ENCODE measurements at regions not wholly inside any gene's neighbourhood (a gene's known extent, or its start where the extent isn't known, plus 50 kb on each side); places are given as distances from the start of the nearest gene placed in this dataset.
A peak's percentile ranks its signal among the peaks of the same experiment; 100 is the strongest.
"Not testable (repeated sequence)": the region's sequence is repeated elsewhere in the genome, so short reads cannot be mapped to it uniquely, and the experiment has no call there.

GRCh38 chr17:13118311-13118710, 100.5 kb upstream of the ELAC2 start:
- Mint-ChIP-seq H3K27me3 (peaks cover 26% of the 10 kb centered on the region), H3K4me1 (no peaks in the 10 kb centered on the region), H3K4me3 (no peak overlapping the region), H3K27ac (no peak overlapping the region), H3K36me3 (ENCODE audit: low read depth) (no peaks in the 10 kb centered on the region)
- no peak for ATAC-seq
- DNase-seq = no peak
- no peaks in the 10 kb centered on the region for H3K9me3 ChIP-seq (ENCODE audit: control insufficient read depth, low read length, poor library complexity, severe bottlenecking)

- Mint-ChIP-seq H3K27ac (no peak overlapping the region), H3K4me3 (no peak overlapping the region), H3K27me3 (peaks cover 33% of the 10 kb centered on the region), H3K4me1 (no peaks in the 10 kb centered on the region), H3K36me3 (ENCODE audit: low read depth) (no peaks in the 10 kb centered on the region)
- ATAC-seq = no peak
- DNase-seq = no peak
- H3K9me3 ChIP-seq (ENCODE audit: control insufficient read depth, low read length, poor library complexity, severe bottlenecking) = no peaks in the 10 kb centered on the region
Observed at GRCh38 chr17:13117616-13118015, 99.8 kb upstream of the ELAC2 start.

GRCh38 chr17:13114601-13115031, 96.8 kb upstream of the ELAC2 start:
- DNase-seq (no peak), ATAC-seq (peak; percentile 39)
- Mint-ChIP-seq H3K27me3 (peaks cover 30% of the 10 kb centered on the region), H3K4me3 (no peak overlapping the region), H3K27ac (no peak overlapping the region), H3K4me1 (no peaks in the 10 kb centered on the region), H3K36me3 (ENCODE audit: low read depth) (no peaks in the 10 kb centered on the region)
- no peaks in the 10 kb centered on the region for H3K9me3 ChIP-seq (ENCODE audit: control insufficient read depth, low read length, poor library complexity, severe bottlenecking)

GRCh38 chr17:13113821-13114525, 96.1 kb upstream of the ELAC2 start:
- Mint-ChIP-seq H3K27ac (no peak overlapping the region), H3K36me3 (ENCODE audit: low read depth) (no peaks in the 10 kb centered on the region), H3K27me3 (peaks cover 30% of the 10 kb centered on the region), H3K4me3 (no peak overlapping the region), H3K4me1 (no peaks in the 10 kb centered on the region)
- no peaks in the 10 kb centered on the region for H3K9me3 ChIP-seq (ENCODE audit: control insufficient read depth, low read length, poor library complexity, severe bottlenecking)
- no peak for ATAC-seq
- DNase-seq = no peak

GRCh38 chr17:13107676-13108235, 89.9 kb upstream of the ELAC2 start:
- Mint-ChIP-seq H3K27me3 (peaks cover 6% of the 10 kb centered on the region), H3K27ac (no peak overlapping the region), H3K4me1 (no peaks in the 10 kb centered on the region), H3K4me3 (no peak overlapping the region), H3K36me3 (ENCODE audit: low read depth) (no peaks in the 10 kb centered on the region)
- peaks cover 3% of the 10 kb centered on the region for H3K9me3 ChIP-seq (ENCODE audit: control insufficient read depth, low read length, poor library complexity, severe bottlenecking)
- DNase-seq = no peak
- ATAC-seq = no peak

- H3K27me3 Mint-ChIP-seq = no peaks in the 10 kb centered on the region
- no peak overlapping the region for H3K27ac Mint-ChIP-seq
- no peak for DNase-seq
- peaks cover 4% of the 10 kb centered on the region for H3K9me3 ChIP-seq (ENCODE audit: control insufficient read depth, low read length, poor library complexity, severe bottlenecking)
- no peaks in the 10 kb centered on the region for H3K36me3 Mint-ChIP-seq (ENCODE audit: low read depth)
- no peaks in the 10 kb centered on the region for H3K4me1 Mint-ChIP-seq
- H3K4me3 Mint-ChIP-seq = no peak overlapping the region
- no peak for ATAC-seq
Observed at GRCh38 chr17:13106171-13106570, 88.3 kb upstream of the ELAC2 start.

GRCh38 chr17:13104576-13104975, 86.7 kb upstream of the ELAC2 start:
- no peaks in the 10 kb centered on the region for H3K27me3 Mint-ChIP-seq
- ATAC-seq = no peak
- DNase-seq = no peak
- no peaks in the 10 kb centered on the region for H3K4me1 Mint-ChIP-seq
- no peak overlapping the region for H3K4me3 Mint-ChIP-seq
- H3K36me3 Mint-ChIP-seq (ENCODE audit: low read depth) = no peaks in the 10 kb centered on the region
- H3K27ac Mint-ChIP-seq = no peak overlapping the region
- H3K9me3 ChIP-seq (ENCODE audit: control insufficient read depth, low read length, poor library complexity, severe bottlenecking) = peaks cover 4% of the 10 kb centered on the region

GRCh38 chr17:13102477-13102876, 84.7 kb upstream of the ELAC2 start:
- no peak for DNase-seq
- Mint-ChIP-seq H3K4me3 (no peak overlapping the region), H3K27me3 (no peaks in the 10 kb centered on the region), H3K27ac (no peak overlapping the region), H3K36me3 (ENCODE audit: low read depth) (no peaks in the 10 kb centered on the region), H3K4me1 (no peaks in the 10 kb centered on the region)
- H3K9me3 ChIP-seq (ENCODE audit: control insufficient read depth, low read length, poor library complexity, severe bottlenecking) = peaks cover 4% of the 10 kb centered on the region
- ATAC-seq = no peak

GRCh38 chr17:13099926-13100325, 82.1 kb upstream of the ELAC2 start:
- H3K9me3 ChIP-seq (ENCODE audit: control insufficient read depth, low read length, poor library complexity, severe bottlenecking) = peaks cover 4% of the 10 kb centered on the region
- H3K4me1 Mint-ChIP-seq = no peaks in the 10 kb centered on the region
- H3K27me3 Mint-ChIP-seq = no peaks in the 10 kb centered on the region
- no peak for DNase-seq
- no peak overlapping the region for H3K4me3 Mint-ChIP-seq
- no peak overlapping the region for H3K27ac Mint-ChIP-seq
- no peaks in the 10 kb centered on the region for H3K36me3 Mint-ChIP-seq (ENCODE audit: low read depth)
- no peak for ATAC-seq

GRCh38 chr17:13099089-13099735, 81.4 kb upstream of the ELAC2 start:
- Mint-ChIP-seq H3K27me3 (no peaks in the 10 kb centered on the region), H3K36me3 (ENCODE audit: low read depth) (no peaks in the 10 kb centered on the region), H3K4me3 (no peak overlapping the region), H3K4me1 (no peaks in the 10 kb centered on the region), H3K27ac (no peak overlapping the region)
- ATAC-seq (no peak), DNase-seq (no peak)
- peaks cover 4% of the 10 kb centered on the region for H3K9me3 ChIP-seq (ENCODE audit: control insufficient read depth, low read length, poor library complexity, severe bottlenecking)

GRCh38 chr17:13096291-13096690, 78.5 kb upstream of the ELAC2 start:
- H3K9me3 ChIP-seq (ENCODE audit: control insufficient read depth, low read length, poor library complexity, severe bottlenecking) = no peaks in the 10 kb centered on the region
- Mint-ChIP-seq H3K27ac (no peak overlapping the region), H3K4me3 (no peak overlapping the region), H3K27me3 (no peaks in the 10 kb centered on the region), H3K4me1 (no peaks in the 10 kb centered on the region), H3K36me3 (ENCODE audit: low read depth) (no peaks in the 10 kb centered on the region)
- ATAC-seq (no peak), DNase-seq (no peak)

- not testable (repeated sequence) for ATAC-seq; H3K4me1 Mint-ChIP-seq; DNase-seq; H3K27ac Mint-ChIP-seq; H3K4me3 Mint-ChIP-seq; H3K9me3 ChIP-seq (ENCODE audit: control insufficient read depth, low read length, poor library complexity, severe bottlenecking); H3K36me3 Mint-ChIP-seq (ENCODE audit: low read depth)
- peaks cover 11% of the 10 kb centered on the region for H3K27me3 Mint-ChIP-seq
Observed at GRCh38 chr17:13092010-13092409, 74.2 kb upstream of the ELAC2 start.

- no peak for DNase-seq
- Mint-ChIP-seq H3K27ac (no peak overlapping the region), H3K4me1 (peaks cover 3% of the 10 kb centered on the region), H3K36me3 (ENCODE audit: low read depth) (peaks cover 3% of the 10 kb centered on the region), H3K4me3 (no peak overlapping the region), H3K27me3 (peaks cover 17% of the 10 kb centered on the region)
- no peaks in the 10 kb centered on the region for H3K9me3 ChIP-seq (ENCODE audit: control insufficient read depth, low read length, poor library complexity, severe bottlenecking)
- no peak for ATAC-seq
Observed at GRCh38 chr17:13088666-13089065, 70.8 kb upstream of the ELAC2 start.

- H3K27ac Mint-ChIP-seq = no peak overlapping the region
- peaks cover 3% of the 10 kb centered on the region for H3K4me1 Mint-ChIP-seq
- peaks cover 3% of the 10 kb centered on the region for H3K36me3 Mint-ChIP-seq (ENCODE audit: low read depth)
- H3K9me3 ChIP-seq (ENCODE audit: control insufficient read depth, low read length, poor library complexity, severe bottlenecking) = no peaks in the 10 kb centered on the region
- DNase-seq (no peak), ATAC-seq (no peak)
- H3K4me3 Mint-ChIP-seq = no peak overlapping the region
- H3K27me3 Mint-ChIP-seq = peaks cover 17% of the 10 kb centered on the region
Observed at GRCh38 chr17:13087802-13088201, 70.0 kb upstream of the ELAC2 start.
